EL (cell line): ENCODE measurements at regions not wholly inside any gene's neighbourhood (a gene's known extent, or its start where the extent isn't known, plus 50 kb on each side); places are given as distances from the start of the nearest gene placed in this dataset.
"Not testable (repeated sequence)": the region's sequence is repeated elsewhere in the genome, so short reads cannot be mapped to it uniquely, and the experiment has no call there.

Experiments used
- DNase-seq: peaks from one replicate; pipeline ENCODE4 v3.0.0-alpha.2; 2016

DNA sequence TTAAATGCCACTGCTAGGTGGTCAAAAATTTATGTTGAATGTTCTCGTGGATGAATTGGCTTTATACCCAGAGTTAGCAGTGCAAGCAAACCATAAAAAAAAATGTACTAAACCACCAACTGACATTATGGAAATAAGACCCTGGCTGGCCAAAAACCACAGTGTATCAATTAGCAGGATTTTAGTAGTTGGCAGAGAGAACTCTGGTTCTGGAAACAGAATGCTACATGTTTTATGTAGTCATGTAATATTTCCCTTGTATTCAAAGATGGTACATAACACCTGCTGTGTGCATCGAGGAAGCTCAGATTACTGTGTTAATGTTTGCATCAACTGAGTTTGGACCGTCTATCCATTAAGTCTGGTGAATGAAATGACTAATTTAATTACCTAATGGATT, 618.5 kb downstream of the CCSER2 start:
- no peak for DNase-seq

DNA sequence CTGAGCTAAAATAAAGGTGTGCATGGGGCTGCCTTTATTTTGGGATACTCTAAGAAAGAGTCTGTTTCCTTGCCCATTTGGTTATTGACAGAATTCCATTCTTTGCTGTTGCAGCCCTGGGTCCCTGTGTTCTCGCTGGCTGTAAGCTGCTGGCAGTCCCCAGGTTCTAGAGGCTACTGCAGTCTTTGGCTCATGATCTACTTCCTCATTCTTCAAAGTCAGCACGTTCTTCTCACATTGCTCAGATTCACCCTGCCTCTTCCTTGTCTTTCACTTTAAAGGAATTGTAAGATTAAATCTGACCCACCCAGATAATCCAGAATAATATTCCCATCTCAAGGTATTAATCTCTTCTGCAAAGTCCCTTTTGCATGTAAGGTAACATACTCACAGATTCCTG, 620.3 kb downstream of the CCSER2 start:
- no peak for DNase-seq

DNA sequence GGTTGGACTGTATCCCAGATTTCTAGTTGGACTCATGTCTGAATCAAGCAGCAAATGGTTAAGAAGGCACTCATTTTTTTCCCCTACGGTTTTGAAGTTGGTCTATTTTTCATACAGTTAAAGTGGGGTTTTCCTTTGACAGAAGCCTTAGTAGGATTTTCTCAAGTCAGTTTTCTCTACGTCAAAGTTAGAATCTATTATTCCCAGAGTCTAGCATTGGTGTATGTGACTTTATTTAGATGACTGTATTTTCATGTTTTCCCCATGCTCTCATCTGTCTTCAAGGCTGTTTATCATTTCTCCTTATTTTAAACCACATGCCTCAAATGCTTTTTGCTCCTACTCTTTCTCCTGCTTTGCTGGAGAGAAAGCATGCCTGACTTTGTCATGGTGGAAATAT, 623.2 kb downstream of the CCSER2 start:
- DNase-seq: no peak

DNA sequence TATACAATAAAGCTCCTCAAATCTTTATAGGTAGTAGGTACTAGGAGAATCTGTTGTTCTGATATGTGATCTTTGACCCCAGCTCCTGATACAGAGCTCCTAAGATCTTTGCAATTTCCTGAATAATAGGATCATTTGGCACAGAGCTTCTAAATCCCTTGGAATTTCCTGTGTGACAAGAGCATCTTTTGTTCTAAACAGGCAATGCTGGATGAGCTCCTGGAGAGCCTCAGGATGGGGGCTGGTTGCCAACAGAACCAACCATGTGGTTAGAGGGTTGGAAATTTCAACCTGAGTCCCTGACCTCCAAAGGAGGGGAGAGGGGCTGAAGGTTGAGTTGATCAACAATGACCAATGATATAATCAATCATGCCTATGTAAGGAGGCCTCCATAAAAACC, 629.0 kb downstream of the CCSER2 start:
- DNase-seq: no peak

DNA sequence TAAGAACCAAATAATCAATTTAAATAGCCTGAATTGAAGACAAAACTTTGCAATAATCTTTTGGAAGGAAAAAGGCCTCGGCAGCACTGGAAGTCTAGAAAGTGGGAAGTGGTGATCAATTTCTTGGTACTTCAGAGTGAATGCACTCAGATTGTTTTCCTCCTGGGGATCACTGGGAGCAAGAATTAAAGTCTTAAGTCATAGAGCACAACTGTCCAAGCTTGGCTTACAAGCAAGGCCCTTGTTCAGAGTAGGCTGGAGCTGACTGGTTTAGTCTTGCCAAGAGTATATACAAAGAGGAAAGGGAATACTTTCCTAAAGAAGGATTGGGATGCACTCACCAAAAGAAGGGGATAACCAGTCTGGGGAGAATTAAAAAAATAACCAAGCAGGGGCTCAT, 637.1 kb downstream of the CCSER2 start:
- DNase-seq: no peak

DNA sequence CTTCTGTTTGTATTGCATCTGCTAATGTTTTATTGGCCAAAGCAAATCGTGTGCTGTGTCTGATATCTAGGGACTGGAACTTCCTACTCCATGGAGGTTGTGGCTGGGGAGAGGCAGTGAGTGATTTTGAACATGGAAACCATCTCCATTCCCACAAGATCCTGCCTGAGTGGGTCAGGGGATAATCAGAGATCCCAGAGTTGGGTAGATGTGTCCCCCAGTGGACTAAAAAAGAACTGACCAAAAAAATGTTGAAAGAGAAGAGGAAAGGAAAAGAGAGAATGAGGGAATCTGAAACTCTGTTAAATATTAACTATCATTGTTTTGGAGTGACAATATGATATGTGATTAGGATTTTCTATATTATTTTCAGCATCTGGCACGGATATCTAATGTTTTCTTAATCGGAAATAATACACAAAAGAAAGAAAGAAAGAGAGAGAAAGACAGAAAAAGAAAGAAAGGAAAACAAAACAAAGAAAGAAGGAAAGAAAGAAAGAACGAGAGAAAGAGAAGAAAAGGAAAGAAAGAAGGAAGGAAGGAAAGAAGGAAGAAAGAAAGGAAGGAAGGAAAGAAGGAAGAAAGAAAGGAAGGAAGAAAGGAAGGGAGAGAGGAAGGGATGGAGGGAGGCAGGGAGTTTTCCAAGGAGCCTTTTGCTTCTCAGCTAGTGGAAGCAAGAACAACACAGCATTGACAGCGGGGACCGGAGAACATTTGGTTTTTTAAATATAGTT, 638.5 kb downstream of the CCSER2 start:
- no peak for DNase-seq

DNA sequence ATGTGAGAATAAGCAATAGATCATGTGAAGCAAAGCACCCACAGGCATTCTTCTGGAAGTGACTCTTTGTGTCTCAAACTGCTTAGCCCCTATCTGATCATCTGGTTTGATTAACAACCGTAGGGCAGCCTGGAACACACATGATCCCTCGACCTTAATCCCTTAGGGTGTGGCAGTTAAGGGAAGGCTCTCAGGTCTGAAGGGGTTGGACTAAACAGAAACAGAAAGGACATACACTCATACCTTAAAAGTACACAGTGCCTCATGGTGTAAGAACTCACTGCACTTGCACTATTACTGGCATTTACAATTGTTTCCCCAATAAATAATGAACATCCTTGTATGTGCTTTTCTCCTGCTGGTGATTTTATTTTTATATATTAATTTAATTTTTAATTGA, 640.9 kb downstream of the CCSER2 start:
- DNase-seq: not testable (repeated sequence)

DNA sequence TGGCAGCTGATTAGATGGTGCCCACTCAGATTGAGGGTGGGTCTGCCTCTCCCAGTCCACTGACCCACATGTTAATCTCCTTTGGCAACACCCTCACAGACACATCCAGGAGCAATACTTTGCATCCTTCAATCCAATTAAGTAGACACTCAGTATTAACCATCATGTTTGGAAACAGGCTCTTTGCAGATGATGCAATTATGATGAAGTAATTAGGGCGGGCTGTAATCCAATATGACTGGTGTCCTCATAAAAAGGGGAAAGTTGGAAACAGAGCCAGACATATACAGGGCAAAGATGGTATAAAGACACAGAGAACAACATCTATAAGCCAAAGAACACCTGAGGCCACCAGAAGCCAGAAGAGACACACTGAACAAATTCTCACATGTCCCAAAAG, 658.6 kb downstream of the CCSER2 start:
- DNase-seq: no peak

DNA sequence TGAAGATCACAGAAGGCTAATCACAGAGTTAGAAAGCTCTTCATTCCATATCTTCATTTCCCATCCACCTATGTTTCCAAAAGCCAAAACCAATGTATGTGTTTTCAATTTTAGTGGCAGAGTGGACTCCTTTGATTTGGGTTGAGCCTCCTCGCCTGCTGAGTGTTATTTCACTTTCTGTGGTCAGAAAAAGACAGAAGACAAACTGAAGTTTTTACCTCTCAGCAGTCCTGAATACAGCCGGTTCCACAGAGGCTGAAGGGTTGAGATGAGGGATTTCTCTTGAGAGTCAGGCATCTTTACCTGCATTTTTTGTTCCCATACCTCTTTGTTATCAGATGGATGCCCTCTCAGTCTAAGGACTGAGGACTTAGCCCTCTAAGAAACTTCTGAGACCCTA, 659.6 kb downstream of the CCSER2 start:
- no peak for DNase-seq

DNA sequence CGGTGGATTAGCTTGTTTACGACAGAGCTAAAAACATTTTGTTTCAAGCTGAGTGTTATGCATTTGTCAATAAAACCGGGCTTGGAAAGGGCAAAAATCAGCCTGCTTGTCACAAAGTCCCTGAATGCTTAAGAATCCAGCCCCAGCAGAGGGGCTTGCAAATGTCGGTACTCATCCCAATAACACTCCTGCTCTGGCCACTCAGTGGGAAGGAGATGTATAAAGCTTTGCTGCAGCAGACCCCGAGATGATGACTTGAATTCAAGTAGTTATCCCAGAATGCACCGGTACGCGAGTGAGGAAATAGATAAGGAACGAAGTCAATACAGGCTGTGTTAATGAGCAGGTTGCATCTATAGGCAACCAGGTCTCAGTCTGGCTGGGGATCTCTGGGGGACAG, 662.3 kb downstream of the CCSER2 start:
- DNase-seq: no peak

DNA sequence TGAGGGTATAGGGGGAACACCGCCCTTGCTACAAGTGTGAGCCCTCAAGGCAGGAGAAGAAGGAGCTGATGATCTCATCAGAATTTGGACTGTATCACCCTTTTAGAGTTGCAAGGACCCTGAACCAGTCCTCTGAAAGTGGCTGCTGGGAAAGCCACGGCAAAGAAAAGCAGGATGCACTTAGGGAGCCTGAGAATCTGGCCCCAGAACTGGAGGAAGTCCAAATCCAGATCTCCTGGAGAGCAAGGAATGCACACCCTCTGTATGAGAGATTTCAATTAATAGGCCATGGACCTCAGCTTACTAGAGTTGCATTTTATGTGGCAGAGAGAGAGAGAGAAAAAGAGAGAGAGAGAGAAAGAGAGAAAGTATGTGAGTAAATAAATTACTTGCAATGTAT, 662.9 kb downstream of the CCSER2 start:
- DNase-seq: no peak

DNA sequence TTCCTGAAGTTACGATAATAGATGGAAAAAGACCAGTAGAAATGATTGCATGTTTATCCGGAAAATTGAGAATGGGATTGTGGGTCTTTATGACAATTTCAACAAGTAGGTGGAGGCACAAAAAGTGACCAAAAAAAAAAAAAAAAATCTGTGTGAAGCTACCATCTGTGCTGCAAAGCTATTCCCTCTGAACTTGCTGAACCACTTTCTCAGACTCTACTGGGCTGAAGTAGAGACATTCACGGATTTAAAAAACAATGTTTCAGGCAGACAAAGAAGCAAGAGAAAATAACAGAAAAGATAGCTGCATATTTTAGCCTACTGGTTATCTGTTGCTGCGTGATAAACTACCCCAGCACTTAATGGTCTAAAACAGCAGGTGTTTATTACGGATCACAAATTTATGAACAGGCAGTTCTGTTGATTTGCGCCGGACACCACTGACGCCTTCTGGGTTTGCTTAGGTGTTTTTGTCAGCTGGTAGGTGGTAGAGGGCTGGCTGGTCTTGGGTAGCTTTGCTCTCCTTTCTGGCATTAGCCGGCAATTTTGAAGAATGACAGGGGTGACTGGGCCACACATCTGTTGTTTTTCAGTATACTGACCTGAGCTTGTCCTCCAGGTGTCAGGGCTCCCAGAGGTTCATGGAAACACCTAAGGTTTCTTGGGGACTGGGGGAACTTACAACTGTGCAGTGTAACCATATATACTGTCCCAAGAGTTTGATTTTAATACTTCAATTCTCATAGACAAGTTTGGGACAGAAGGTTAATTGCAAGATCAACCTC, 665.1 kb downstream of the CCSER2 start:
- no peak for DNase-seq

DNA sequence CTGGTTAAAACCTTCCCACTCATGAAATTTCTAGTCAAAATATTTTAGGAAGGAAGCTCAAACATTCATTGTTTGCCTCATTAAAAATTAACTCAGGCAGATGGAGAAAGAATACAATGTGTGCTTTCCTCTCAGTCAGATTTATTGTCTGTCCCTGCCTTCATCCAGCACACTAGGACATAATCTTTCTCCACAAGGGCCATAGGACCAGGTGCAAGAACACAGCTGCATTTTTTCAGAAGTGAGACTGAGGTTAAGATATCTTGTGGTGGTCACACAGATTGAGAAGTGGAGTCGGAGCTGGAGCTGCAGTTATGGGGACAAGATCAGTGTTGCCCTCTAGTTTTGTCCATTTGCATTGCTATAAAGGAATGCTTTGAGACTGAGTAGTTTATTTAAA, 666.3 kb downstream of the CCSER2 start:
- DNase-seq: no peak

DNA sequence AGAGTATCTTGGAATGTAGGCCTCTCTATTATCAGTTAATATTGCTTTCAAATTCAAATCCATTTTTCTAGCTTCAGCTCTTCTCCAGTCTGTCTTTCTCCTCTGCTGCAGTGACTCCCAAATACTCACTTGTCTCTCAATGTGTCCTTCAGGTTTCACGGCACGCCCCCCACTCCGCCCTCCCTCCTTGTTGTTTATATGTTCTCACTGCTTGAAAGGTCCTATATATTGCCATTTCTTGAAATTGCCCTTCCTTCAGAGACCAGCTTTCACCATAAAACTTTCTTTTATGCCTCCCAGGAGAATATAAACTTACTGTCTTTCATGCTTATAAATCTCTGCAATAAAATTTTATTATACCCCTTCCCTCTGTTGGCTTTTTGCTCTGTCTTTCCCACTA, 668.2 kb downstream of the CCSER2 start:
- no peak for DNase-seq

DNA sequence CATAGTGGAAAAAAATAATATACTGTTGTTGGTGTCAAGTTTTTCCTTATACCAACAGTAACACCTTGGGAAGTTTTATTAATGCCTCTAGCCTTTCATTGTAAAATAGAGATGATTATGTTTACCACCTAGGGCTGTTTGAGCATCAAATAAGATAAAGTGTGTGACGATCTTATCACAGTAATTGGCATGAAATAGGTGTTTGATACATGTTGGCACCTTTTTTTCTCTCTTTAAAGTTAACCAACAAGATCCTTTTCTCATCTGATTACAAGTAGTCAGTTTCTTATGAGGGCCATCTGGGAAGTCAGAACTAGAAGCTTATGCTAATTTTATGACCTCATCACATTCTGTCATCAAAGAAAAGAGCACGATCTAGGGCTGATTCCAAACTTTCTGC, 669.5 kb downstream of the CCSER2 start:
- DNase-seq: no peak

DNA sequence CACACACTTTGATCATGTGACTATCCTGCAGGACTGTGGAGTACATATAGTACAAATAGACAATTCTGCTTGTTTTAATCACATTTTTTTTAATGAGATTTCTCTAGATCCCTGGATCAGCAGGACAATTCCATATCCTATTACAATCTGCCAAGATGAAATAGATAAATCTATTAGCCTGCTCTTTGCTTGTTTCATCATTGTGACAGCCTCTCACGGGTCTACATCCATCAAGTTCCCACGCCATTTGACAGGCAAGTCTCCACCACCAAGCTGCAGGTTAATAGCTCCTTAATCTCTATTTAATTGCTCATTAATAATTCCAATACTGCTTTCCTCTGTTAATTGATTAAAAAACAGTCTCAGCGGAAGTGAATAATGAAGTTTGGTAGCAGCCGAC, 671.5 kb downstream of the CCSER2 start:
- DNase-seq: no peak

DNA sequence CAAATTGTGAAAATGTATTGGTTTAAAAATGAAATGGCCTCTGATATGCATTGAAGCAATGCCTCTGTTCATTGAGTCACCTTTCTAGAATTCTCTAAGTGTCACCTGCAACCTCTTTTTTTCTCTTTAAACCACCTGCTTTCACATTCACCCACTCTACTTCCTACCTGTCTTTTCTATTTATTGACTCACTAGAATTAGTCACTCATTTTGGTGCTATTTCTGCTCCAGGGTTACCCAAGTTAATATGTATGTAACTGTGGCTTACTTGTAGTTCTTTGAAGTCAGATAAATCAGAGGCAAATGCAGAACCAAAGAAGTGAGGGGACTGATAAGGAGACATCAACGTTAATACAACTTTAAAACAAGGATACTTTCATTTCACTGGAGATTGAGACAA, 674.7 kb downstream of the CCSER2 start:
- DNase-seq: no peak

DNA sequence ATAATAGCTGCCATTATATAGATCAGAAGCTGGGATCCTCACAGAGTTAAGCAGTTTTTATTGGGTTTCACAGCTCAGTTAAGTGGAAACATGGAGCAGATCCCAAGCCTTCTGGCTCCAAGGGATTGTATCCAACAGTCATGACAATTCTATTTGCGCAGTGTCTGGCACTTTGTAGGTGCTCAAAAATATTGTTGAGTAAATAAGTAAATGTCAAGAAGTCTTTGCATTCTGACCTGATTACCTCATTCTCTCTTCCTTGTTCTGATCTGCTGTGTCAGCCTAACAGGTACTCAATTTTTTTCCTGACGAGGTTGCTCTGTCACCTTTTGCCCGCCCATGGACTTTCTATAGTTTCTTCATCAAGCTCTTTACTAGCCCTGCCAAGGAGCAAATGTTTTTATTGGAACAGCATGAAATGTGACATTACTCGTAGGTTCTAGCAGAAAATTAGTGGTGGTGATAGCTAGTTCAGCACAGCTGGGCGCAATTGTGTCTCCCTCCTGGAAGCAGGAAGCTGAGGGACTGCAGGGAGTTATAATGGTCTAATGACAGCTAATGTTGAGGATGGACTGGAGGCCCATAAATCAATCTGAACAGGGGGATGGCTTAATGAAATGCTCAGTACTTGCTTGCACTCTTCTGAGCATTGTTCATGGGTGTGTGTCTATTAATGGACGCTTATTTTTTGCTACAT, 680.2 kb downstream of the CCSER2 start:
- no peak for DNase-seq

DNA sequence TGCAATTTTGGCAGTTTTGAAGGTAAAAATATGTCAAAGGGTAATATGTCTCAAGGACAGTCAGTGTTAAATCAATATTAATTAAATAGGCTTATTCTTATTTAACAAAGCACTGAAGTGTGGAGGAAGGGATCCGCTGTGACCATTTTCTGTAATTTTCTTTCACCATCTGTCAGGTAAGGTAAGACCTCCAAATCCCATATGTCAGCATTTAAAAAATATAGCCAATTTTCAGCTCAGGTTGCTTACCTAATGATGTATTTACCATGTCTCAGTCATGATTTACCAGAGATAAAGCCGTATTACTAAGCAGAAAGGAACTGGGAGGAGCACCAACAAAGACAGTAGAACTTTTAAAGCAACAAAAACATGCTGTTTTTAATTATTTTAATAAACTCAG, 683.9 kb downstream of the CCSER2 start:
- DNase-seq: no peak

DNA sequence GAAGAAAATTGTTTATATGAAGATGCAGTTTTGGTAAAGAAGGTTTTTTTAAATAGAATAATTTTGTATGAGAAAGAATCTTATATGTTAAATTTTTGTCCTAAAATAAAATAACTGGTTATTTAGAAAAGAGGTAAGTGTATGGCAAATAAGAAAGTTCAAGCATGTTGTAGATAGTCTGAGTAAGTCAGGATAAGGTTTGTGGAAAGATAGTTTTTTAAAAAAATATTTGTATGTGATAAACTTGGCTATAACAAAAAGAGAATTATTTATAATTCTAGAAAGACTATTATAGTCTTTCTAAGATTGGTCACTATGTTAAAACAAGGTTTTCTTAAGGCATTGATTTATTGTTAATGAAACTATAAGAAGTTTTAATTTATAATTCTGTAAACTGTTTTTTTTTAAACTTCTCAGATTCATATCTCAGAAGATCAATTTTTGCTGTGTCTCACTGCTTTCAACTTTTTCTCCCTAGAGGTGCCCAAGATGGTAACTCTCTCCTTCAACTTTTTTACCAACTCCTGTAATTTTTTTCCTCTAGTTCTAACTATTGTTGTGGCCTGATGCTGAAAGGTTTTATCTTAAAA, 698.6 kb downstream of the CCSER2 start:
- DNase-seq: no peak

DNA sequence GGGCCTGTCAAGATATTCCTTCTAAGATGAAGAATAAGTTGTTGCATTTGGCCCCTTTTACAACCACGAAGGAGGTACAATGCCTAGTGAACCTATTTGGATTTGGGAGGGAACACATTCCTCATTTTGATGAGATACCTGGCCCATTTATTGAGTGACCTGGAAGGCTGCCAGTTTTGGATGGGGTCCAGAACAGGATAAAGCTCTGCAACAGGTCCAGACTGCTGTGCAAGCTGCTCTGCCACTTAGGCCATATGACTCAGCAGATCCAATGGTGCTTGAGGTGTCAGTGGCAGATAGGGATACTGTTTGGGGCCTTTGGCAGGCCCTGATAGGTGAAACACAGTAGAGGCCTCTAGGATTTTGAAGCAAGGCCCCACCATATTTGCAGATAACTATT, 704.6 kb downstream of the CCSER2 start:
- no peak for DNase-seq

DNA sequence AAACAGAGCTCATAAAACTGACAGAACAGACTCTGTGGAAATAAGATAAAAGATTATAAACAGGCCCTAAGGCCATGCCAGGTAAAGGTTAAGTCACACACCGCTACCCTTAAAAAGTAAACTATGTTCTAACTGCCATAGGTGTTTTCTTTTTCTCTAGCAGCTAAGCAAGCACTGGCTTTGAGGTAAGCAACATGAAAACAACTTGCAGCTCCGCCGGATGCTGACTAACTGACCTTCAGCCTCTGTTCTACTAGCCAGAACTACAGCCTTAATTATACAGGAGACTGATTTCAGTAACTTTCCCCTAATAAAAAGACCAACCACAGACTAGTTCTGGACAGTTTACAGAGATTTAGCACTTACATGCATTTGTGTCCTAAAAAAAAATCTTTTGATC, 708.3 kb downstream of the CCSER2 start:
- no peak for DNase-seq

DNA sequence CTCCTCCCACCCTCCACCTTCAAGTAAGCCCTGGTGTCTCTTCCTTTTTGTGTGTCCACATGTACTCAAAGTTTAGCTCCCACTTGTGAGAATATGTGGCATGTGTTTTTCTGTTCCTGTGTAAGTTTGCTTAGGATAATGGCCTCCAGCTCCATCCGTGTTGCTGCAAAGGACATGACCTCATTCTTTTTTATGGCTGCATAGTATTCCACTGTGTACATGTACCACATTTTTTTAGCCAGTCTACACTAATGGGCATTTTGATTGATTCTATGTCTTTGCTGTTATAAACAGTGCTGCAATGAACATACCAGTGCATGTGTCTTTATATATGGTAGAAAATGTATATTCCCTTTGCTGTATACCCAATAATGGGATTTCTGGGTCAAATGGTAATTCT, 710.9 kb downstream of the CCSER2 start:
- no peak for DNase-seq

DNA sequence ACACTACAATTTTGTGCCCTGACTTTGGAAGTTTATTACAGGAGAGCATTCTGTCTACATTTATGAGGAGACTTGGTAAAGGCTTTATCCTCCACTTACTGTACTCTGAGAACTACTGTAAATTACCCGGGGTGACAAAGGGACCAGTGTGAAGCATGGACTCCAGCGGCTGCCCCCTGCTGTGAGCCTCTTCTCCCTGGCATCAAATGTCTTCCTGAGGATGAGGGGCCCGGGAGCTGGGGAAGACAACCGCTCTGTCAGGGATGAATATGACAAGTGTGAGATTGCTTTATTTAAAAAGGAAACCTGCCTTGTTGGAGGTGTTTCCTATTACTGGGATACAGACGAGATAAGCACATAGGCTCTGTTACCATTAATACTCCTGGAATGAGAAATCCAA, 714.8 kb downstream of the CCSER2 start:
- DNase-seq: no peak
